HepG2 (cell line): ENCODE measurements at regions not wholly inside any gene's neighbourhood (a gene's known extent, or its start where the extent isn't known, plus 50 kb on each side); places are given as distances from the start of the nearest gene placed in this dataset.

Source experiments
- CREB1 ChIP-seq, 2 experiments: fragments of 450-650 bp in 1 of 2; IDR thresholded peaks; 2 replicates each; pipeline ENCODE4 v1.6.1; 2016 to 2017; ENCODE audit warnings: control low read depth in 1 of 2, mild to moderate bottlenecking in 1 of 2, missing compliant biosample characterization in 1 of 2, missing genetic modification characterization in 1 of 2
- DDIT3 ChIP-seq: sonication (generic); formaldehyde crosslinking; IDR thresholded peaks from 2 replicates; pipeline ENCODE4 v1.4.0; 2020; ENCODE audit warnings: mild to moderate bottlenecking, missing genetic modification reagents
- GABPB1 ChIP-seq: IDR thresholded peaks from 2 replicates; pipeline ENCODE4 v1.6.1; 2016; ENCODE audit warnings: mild to moderate bottlenecking, missing genetic modification reagents, moderate library complexity, missing compliant biosample characterization
- MBNL3 ChIP-seq: fragments of 250-450 bp; sonication (Bioruptor Pico); conservative IDR thresholded peaks from 2 replicates; pipeline ENCODE4 v1.8.0; 2022; ENCODE audit warnings: mild to moderate bottlenecking, inconsistent platforms
- PAF1 ChIP-seq: IDR thresholded peaks from 2 replicates; pipeline ENCODE4 v1.6.1; 2016; ENCODE audit warnings: missing genetic modification reagents, missing compliant biosample characterization
- PRDM15 ChIP-seq: sonication (generic); formaldehyde crosslinking; IDR thresholded peaks from 2 replicates; pipeline ENCODE4 v1.4.0; 2020; ENCODE audit warnings: missing genetic modification reagents
- ZC3H13 ChIP-seq: sonication (generic); formaldehyde crosslinking; IDR thresholded peaks from 2 replicates; pipeline ENCODE4 v1.8.1; 2023; ENCODE audit warnings: mild to moderate bottlenecking, missing genetic modification reagents, moderate library complexity
- ZFP91 ChIP-seq: sonication (generic); formaldehyde crosslinking; IDR thresholded peaks from 2 replicates; pipeline ENCODE4 v1.9.0; 2022; ENCODE audit warnings: missing genetic modification reagents, mild to moderate bottlenecking, borderline replicate concordance
- ZNF101 ChIP-seq: sonication (generic); formaldehyde crosslinking; IDR thresholded peaks from 2 replicates; pipeline ENCODE4 v1.4.0; 2020; ENCODE audit warnings: mild to moderate bottlenecking, low read depth, missing genetic modification reagents, borderline replicate concordance
- ZNF382 ChIP-seq: sonication (generic); formaldehyde crosslinking; IDR thresholded peaks from 2 replicates; pipeline ENCODE4 v1.5.0; 2020; ENCODE audit warnings: missing genetic modification reagents, mild to moderate bottlenecking, borderline replicate concordance

- TF ChIP-seq ZFP91 (no peak), ZC3H13 (CRISPR knock-in tag) (no peak), GABPB1 (CRISPR knock-in tag) (no peak), ZNF101 (no peak), DDIT3 (no peak), ZNF382 (CRISPR knock-in tag) (no peak), PRDM15 (no peak), MBNL3 (CRISPR knock-in tag) (no peak), CREB1 (IDR thresholded peaks at IDR 0.05) (no peak), CREB1 (CRISPR knock-in tag; IDR thresholded peaks at IDR 0.05) (no peak), PAF1 (no peak)
Observed at GRCh38 chr16:86823125-86823524, 244.8 kb downstream of the FOXL1 start (continued).
